Neutrophil (primary cell): ENCODE measurements at regions not wholly inside any gene's neighbourhood (a gene's known extent, or its start where the extent isn't known, plus 50 kb on each side); places are given as distances from the start of the nearest gene placed in this dataset.

Source experiments
- H3K27ac ChIP-seq: fragments of 200-600 bp; sonication (generic); 2 replicates; pipeline ENCODE4 v1.5.1; 2016; ENCODE audit warnings: mild to moderate bottlenecking, moderate library complexity
- H3K27me3 ChIP-seq: fragments of 200-600 bp; sonication (generic); 2 replicates; pipeline ENCODE4 v1.6.0; 2016; ENCODE audit warnings: mild to moderate bottlenecking
- H3K36me3 ChIP-seq: fragments of 200-600 bp; sonication (generic); 2 replicates; pipeline ENCODE4 v1.5.1; 2017
- H3K4me1 ChIP-seq, 2 experiments: fragments of 200-600 bp in 1 of 2; sonication (generic) in 1 of 2; 1 replicate in 1 of 2; 2 replicates in 1 of 2; pipeline versions ENCODE4 v1.5.1 to v1.6.1; 2013 to 2016; ENCODE audit warnings: low read depth in 1 of 2, low read length in 1 of 2, mild to moderate bottlenecking in 1 of 2, moderate library complexity in 1 of 2; ENCODE audit not compliant: control insufficient read depth in 1 of 2, insufficient read depth in 1 of 2
- H3K4me3 ChIP-seq, 2 experiments: fragments of 200-600 bp in 1 of 2; sonication (generic) in 1 of 2; 1 replicate in 1 of 2; 2 replicates in 1 of 2; pipeline ENCODE4 v1.5.1; 2013 to 2016; ENCODE audit warnings: low read depth in 1 of 2, low read length in 1 of 2, mild to moderate bottlenecking in 1 of 2, moderate library complexity in 1 of 2
- H3K9me3 ChIP-seq: fragments of 200-600 bp; sonication (generic); 2 replicates; pipeline ENCODE4 v1.5.1; 2016
- TF ChIP-seq, protein P1 (sequence below): fragments of 200-600 bp; sonication (generic); IDR thresholded peaks from 2 replicates; pipeline ENCODE4 v1.5.1; 2016; ENCODE audit warnings: antibody characterized with exemption

GRCh38 chr19:27868007-27868406, 1344.9 kb downstream of the UQCRFS1 start:
- Histone ChIP-seq H3K4me1 (no peaks in the 10 kb centered on the region), H3K36me3 (no peaks in the 10 kb centered on the region), H3K27ac (no peak overlapping the region), H3K27me3 (no peaks in the 10 kb centered on the region), H3K9me3 (no peaks in the 10 kb centered on the region), H3K4me3 (no peak overlapping the region)
- TF ChIP-seq, protein P1, sequence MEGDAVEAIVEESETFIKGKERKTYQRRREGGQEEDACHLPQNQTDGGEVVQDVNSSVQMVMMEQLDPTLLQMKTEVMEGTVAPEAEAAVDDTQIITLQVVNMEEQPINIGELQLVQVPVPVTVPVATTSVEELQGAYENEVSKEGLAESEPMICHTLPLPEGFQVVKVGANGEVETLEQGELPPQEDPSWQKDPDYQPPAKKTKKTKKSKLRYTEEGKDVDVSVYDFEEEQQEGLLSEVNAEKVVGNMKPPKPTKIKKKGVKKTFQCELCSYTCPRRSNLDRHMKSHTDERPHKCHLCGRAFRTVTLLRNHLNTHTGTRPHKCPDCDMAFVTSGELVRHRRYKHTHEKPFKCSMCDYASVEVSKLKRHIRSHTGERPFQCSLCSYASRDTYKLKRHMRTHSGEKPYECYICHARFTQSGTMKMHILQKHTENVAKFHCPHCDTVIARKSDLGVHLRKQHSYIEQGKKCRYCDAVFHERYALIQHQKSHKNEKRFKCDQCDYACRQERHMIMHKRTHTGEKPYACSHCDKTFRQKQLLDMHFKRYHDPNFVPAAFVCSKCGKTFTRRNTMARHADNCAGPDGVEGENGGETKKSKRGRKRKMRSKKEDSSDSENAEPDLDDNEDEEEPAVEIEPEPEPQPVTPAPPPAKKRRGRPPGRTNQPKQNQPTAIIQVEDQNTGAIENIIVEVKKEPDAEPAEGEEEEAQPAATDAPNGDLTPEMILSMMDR, result no peak

DNA sequence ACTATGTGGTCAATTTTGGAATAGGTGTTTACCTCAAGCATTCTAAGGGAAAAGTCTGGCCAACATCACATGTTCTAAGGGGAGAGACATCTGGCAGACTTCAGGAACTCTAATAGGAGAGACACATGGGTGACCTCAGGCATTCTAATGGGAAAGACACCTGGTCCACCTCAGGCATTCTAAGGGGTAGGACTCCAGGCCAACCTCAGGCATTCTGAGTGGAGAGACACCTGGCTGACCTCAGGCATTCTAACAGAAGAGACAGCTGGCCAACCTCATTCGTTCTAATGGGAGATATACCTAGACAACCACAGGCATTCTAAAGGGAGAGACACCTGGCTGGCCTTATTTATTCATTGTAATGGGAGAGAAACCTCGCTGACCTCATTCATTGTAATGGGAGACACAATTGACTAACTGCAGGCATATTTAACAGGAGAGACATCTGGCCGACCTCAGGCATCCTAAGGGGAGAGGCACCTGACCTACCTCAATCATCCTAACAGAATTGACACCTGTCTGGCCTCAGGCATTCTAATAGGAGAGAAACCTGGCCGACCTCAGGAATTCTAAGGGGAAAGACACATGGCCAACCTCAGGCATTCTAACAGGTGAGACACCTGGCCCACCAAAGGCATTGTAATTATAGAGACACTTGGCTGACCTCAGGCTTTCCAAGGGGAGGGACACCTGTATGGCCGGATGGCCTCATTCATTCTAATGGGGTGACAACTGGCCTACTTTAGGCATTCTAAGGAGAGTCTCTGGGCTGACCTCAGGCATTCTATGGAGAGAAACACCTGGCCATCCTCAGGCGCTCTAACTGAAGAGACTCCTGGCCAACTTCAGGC, 1346.8 kb downstream of the UQCRFS1 start:
- Histone ChIP-seq H3K36me3 (no peaks in the 10 kb centered on the region), H3K9me3 (no peaks in the 10 kb centered on the region), H3K27me3 (no peaks in the 10 kb centered on the region), H3K4me3 (no peak overlapping the region), H3K27ac (no peak overlapping the region), H3K4me1 (no peaks in the 10 kb centered on the region)
- TF ChIP-seq, protein P1, result no peak

DNA sequence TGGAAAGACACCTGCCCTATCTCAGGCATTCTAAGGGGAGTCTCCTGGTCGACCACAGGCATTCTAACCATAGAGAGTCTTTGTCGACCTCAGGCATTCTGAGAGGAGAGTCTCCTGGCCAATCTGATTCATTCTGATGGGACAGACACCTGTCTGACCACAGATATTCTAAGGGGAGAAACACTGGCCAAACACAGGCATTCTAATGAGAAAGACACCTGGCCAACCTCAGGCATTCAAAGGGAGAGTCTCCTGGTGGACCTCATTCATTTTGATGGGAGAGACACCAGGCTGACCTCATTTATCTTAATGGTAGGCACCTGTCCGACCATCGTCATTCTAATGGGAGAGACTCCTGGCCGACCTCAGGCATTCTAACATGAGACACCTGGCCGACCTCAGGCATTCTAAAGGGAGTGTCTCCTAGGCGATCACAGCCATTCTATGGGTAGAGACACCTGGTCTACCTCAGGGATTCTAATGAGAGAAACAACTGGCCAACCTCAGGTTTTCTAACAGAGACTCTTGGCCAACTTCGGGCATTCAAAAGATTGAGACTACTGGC, 1351.5 kb downstream of the UQCRFS1 start:
- Histone ChIP-seq H3K9me3 (no peaks in the 10 kb centered on the region), H3K36me3 (no peaks in the 10 kb centered on the region), H3K4me3 (no peak overlapping the region), H3K27ac (no peak overlapping the region), H3K27me3 (no peaks in the 10 kb centered on the region), H3K4me1 (no peaks in the 10 kb centered on the region)
- TF ChIP-seq, protein P1, result no peak

- H3K4me1 ChIP-seq, result no peaks in the 10 kb centered on the region
- TF ChIP-seq, protein P1, result no peak
- no peaks in the 10 kb centered on the region for H3K9me3 ChIP-seq
- no peaks in the 10 kb centered on the region for H3K27me3 ChIP-seq
- no peak overlapping the region for H3K4me3 ChIP-seq
- H3K27ac ChIP-seq, result no peak overlapping the region
- no peaks in the 10 kb centered on the region for H3K36me3 ChIP-seq
These were observed 1352.5 kb downstream of the UQCRFS1 start for GRCh38 chr19:27860309-27860934.

GRCh38 chr19:27859689-27860088, 1353.3 kb downstream of the UQCRFS1 start:
- Histone ChIP-seq H3K27me3 (no peaks in the 10 kb centered on the region), H3K36me3 (no peaks in the 10 kb centered on the region), H3K4me3 (no peak overlapping the region), H3K4me1 (no peaks in the 10 kb centered on the region), H3K9me3 (no peaks in the 10 kb centered on the region), H3K27ac (no peak overlapping the region)
- TF ChIP-seq, protein P1, result no peak
